ENCODE measurements at regions not wholly inside any gene's neighbourhood (a gene's known extent, or its start where the extent isn't known, plus 50 kb on each side); places are given as distances from the start of the nearest gene placed in this dataset.
A peak's percentile ranks its signal among the peaks of the same experiment; 100 is the strongest.
"Not testable (repeated sequence)": the region's sequence is repeated elsewhere in the genome, so short reads cannot be mapped to it uniquely, and the experiment has no call there.

DNA sequence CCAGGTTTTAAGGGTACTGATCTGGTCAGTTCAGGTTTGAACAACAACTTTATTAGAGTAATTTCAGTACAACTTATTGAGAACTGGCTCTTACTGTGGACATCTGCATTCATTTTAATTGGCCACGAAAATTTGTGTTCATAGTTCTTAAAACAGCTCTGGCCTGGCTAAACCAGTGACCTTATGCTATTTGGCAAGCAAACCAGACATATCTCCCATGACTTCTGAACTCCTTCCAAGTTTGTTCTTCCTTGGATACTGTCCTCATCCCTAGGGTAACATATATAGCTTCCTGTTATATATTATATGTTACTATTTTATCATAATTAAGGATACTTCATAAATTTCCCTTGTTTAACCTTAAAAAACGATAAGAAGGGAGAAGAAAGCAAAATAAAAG is 841.9 kb downstream of the TRAM1L1 start:
- Histone ChIP-seq H3K9ac (ENCODE audit: low read length in 3 of 3) (no peak overlapping the region), H3K36me3 (ENCODE audit: control insufficient read depth in 2 of 3, insufficient read depth in 3 of 3, low read length in 3 of 3) (no peaks in the 10 kb centered on the region), H3K9me3 (ENCODE audit: control insufficient read depth in 2 of 3, insufficient read depth in 1 of 3, low read length in 3 of 3) (no peaks in the 10 kb centered on the region), H3K27me3 (ENCODE audit: control insufficient read depth, insufficient read depth, low read length) (no peaks in the 10 kb centered on the region), H3K4me1 (ENCODE audit: control insufficient read depth in 2 of 3, insufficient read depth in 2 of 3, low read depth in 1 of 3, low read length in 3 of 3) (no peaks in the 10 kb centered on the region), H3K27ac (ENCODE audit: low read depth in 2 of 2, low read length in 2 of 2) (no peak overlapping the region), H3K4me3 (ENCODE audit: low read length in 3 of 3) (no peak overlapping the region)
- TF ChIP-seq, protein P1, sequence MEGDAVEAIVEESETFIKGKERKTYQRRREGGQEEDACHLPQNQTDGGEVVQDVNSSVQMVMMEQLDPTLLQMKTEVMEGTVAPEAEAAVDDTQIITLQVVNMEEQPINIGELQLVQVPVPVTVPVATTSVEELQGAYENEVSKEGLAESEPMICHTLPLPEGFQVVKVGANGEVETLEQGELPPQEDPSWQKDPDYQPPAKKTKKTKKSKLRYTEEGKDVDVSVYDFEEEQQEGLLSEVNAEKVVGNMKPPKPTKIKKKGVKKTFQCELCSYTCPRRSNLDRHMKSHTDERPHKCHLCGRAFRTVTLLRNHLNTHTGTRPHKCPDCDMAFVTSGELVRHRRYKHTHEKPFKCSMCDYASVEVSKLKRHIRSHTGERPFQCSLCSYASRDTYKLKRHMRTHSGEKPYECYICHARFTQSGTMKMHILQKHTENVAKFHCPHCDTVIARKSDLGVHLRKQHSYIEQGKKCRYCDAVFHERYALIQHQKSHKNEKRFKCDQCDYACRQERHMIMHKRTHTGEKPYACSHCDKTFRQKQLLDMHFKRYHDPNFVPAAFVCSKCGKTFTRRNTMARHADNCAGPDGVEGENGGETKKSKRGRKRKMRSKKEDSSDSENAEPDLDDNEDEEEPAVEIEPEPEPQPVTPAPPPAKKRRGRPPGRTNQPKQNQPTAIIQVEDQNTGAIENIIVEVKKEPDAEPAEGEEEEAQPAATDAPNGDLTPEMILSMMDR (IDR thresholded peaks at IDR 0.05; ENCODE audit: borderline replicate concordance, extremely low read depth, insufficient read depth), result no peak
- DNase-seq, result peak in 1 of 5 donors; percentile 6
- intact Hi-C loops (cut with DNase I), result no loop called here
- FAIRE-seq, result no peak

DNA sequence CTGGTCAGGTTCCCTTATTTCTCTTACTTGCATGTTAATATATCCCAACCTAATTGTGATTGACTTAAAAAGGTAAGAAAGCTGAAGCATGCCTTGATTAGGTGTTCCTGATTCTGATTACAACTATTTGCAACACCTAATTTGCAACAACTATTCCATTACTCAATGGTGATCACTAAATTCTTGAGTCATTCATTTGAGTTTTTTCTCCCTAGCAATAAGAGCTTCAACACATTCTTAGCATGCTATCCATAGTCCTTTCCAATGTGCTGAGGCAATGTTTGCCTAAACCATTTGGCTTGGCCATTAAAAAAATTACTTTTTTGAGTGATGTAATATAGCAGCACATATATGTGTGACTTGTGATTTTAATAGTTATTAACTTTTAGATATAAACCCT is 851.4 kb downstream of the TRAM1L1 start:
- TF ChIP-seq, protein P1 (IDR thresholded peaks at IDR 0.05; ENCODE audit: borderline replicate concordance, extremely low read depth, insufficient read depth), result no peak
- H3K36me3 ChIP-seq (ENCODE audit: control insufficient read depth in 2 of 3, insufficient read depth in 3 of 3, low read length in 3 of 3), result no peaks in the 10 kb centered on the region
- no peak for FAIRE-seq

DNA sequence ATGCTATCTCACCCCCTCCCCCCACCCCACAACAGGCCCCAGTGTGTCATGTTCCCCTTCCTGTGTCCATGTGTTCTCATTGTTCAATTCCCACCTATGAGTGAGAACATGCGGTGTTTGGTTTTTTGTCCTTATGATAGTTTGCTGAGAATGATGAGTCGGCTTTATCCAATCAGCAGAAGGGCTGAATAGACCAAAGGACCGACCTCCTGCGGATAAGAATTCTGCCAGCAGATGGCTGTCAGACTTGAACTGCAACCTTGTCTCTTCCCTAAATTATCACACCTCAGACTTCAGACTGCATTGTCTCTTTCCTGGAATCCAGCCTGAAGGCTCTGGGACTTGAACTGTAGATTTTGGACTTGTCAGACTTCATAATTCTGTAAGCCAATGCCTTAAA is 853.4 kb downstream of the TRAM1L1 start:
- intact Hi-C loops (cut with DNase I); FAIRE-seq; H3K36me3 ChIP-seq (ENCODE audit: control insufficient read depth in 2 of 3, insufficient read depth in 3 of 3, low read length in 3 of 3); H3K9me3 ChIP-seq (ENCODE audit: control insufficient read depth in 2 of 3, insufficient read depth in 1 of 3, low read length in 3 of 3); H3K4me1 ChIP-seq (ENCODE audit: control insufficient read depth in 2 of 3, insufficient read depth in 2 of 3, low read depth in 1 of 3, low read length in 3 of 3); H3K4me3 ChIP-seq (ENCODE audit: low read length in 3 of 3); DNase-seq; H3K27me3 ChIP-seq (ENCODE audit: control insufficient read depth, insufficient read depth, low read length); H3K27ac ChIP-seq (ENCODE audit: low read depth in 2 of 2, low read length in 2 of 2); H3K9ac ChIP-seq (ENCODE audit: low read length in 3 of 3): not testable (repeated sequence)

More for the DNA sequence above, 851.4 kb downstream of the TRAM1L1 start:
- Histone ChIP-seq H3K9ac (ENCODE audit: low read length in 3 of 3) (no peak overlapping the region), H3K9me3 (ENCODE audit: control insufficient read depth in 2 of 3, insufficient read depth in 1 of 3, low read length in 3 of 3) (no peaks in the 10 kb centered on the region), H3K4me1 (ENCODE audit: control insufficient read depth in 2 of 3, insufficient read depth in 2 of 3, low read depth in 1 of 3, low read length in 3 of 3) (no peaks in the 10 kb centered on the region), H3K27ac (ENCODE audit: low read depth in 2 of 2, low read length in 2 of 2) (no peak overlapping the region), H3K27me3 (ENCODE audit: control insufficient read depth, insufficient read depth, low read length) (no peaks in the 10 kb centered on the region), H3K4me3 (ENCODE audit: low read length in 3 of 3) (no peak overlapping the region)
- DNase-seq, result no peak
- intact Hi-C loops (cut with DNase I), result no loop called here

DNA sequence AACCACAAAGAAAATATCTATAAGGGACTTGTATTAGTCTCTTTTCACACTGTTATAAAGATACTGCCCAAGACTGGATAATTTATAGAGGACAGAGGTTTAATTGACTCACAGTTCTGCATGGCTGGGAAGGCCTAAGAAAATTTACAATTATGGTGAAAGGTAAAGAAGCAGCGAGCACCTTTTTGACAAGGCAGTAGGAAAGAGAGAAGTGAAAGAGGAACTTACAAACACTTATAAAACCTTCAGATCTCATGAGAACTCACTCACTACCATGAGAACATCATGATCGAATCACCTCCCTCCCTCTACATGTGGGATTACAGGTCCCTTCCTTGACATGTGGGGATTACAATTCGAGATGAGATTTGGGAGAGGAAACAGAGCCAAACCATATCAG is 856.0 kb downstream of the TRAM1L1 start:
- Histone ChIP-seq H3K27ac (ENCODE audit: low read depth in 2 of 2, low read length in 2 of 2) (no peak overlapping the region), H3K36me3 (ENCODE audit: control insufficient read depth in 2 of 3, insufficient read depth in 3 of 3, low read length in 3 of 3) (no peaks in the 10 kb centered on the region), H3K4me1 (ENCODE audit: control insufficient read depth in 2 of 3, insufficient read depth in 2 of 3, low read depth in 1 of 3, low read length in 3 of 3) (no peaks in the 10 kb centered on the region), H3K27me3 (ENCODE audit: control insufficient read depth, insufficient read depth, low read length) (no peaks in the 10 kb centered on the region), H3K4me3 (ENCODE audit: low read length in 3 of 3) (no peak overlapping the region), H3K9ac (ENCODE audit: low read length in 3 of 3) (no peak overlapping the region), H3K9me3 (ENCODE audit: control insufficient read depth in 2 of 3, insufficient read depth in 1 of 3, low read length in 3 of 3) (no peaks in the 10 kb centered on the region)
- FAIRE-seq (no peak), DNase-seq (no peak)
- intact Hi-C loops (cut with DNase I), result no loop called here
- TF ChIP-seq, protein P1 (IDR thresholded peaks at IDR 0.05; ENCODE audit: borderline replicate concordance, extremely low read depth, insufficient read depth), result no peak

Data from kidney (tissue), 13 donors.